T1000 (cell line): ENCODE measurements at regions not wholly inside any gene's neighbourhood (a gene's known extent, or its start where the extent isn't known, plus 50 kb on each side); places are given as distances from the start of the nearest gene placed in this dataset.
"Not testable (repeated sequence)": the region's sequence is repeated elsewhere in the genome, so short reads cannot be mapped to it uniquely, and the experiment has no call there.

Experiments used
- DNase-seq: peaks from one replicate; lab custom pipeline; 2025; ENCODE audit warnings: mixed read lengths; lab: John Stamatoyannopoulos, UW

DNA sequence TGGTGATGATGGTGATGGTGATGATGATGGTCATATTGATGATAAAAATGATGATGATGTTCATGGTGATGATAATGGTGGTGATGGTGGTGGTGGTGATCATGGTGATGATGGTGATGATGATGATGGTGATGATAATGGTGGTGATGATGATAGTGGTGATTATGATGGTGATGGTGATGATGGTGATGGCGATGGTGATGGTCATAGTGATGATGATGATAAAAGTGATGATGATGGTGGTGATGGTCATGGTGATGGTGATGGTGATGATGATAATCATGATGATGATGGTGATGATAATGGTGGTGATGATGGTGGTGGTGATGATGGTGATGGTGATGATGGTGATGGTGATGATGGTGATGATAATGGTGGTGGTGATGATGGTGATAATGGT lies 478.7 kb downstream of the TYW1 start:
- no peak for DNase-seq

DNA sequence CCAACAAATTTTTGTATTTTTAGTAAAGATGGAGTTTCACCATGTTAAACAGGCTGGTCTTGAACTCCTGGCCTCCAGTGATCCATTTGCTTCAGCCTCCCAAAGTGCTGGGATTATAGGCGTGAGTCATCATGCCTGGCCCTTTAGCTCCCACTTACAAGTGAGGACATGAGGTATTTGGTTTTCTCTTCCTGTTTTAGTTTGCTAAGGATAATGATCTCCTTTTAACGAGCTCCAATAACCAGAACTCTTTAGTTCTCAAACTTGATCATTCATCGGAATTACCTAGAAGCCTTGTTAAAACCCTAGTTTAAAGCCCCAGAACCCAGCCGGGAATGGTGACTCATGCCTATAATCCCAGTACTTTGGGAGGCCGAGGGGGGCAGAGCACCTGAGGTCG lies 481.4 kb downstream of the TYW1 start:
- no peak for DNase-seq

DNA sequence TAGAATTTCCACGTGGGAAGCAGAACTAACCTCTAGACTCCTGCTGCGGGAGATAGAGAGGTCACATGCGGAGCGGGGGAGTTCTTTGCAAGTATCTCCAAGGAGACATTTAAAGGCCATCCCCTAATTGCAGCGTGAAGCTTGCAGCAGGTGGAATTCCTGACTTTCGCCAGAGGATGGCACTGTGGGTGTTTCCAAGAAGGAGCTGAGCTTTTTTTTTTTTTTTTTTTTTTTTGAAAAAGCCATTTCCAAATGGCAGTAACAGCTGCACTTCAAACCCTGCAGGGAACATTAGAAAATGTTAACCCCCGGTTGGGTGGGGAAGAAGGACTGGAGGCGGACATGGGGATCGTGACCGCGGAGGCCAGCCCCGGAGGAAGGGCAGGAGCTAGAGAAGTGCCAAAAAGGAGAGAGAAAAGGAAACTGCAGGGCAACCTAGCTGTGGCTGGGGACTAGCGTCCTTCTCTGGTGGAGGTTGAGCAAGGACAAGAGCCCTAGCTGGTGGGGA lies 487.7 kb downstream of the TYW1 start:
- peak; percentile 5 for DNase-seq

DNA sequence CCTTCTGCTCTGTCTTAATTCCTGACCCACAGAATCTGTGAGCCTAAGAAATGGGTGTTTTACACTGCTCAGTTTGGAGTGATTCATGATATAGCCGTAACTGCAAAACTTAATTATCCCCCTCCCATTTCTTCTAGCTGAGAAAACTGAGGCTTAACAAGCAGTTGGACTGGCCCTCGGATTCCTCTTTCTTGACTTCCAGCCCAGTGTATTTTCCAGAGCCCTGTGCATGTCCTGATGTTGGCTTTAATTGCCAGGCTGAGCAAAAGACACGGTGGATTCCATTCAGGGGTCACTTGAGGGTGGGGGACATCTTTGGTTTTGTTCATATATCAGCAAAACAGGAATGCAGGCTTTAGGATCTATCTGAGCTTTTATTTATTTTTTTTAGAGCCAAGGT lies 489.8 kb downstream of the TYW1 start:
- no peak for DNase-seq

DNA sequence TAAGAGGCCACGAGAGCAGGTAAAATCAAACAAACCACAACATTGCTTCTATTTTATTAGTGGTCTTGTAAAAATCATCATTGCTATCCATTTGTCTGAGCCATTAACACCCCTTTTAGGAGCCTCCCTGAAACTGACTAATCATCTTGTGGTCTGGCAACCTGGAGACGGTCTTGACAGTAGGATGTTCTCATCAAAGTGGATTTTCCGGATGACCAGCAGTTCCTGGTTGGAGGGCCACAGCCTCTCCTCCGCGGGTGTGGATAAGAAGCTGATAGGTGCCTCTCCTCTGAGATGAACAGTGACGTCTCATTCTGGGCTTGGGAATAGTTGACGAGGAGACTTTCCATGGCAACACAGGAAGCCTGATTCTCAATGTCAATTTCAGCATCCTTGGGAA lies 490.7 kb downstream of the TYW1 start:
- no peak for DNase-seq

DNA sequence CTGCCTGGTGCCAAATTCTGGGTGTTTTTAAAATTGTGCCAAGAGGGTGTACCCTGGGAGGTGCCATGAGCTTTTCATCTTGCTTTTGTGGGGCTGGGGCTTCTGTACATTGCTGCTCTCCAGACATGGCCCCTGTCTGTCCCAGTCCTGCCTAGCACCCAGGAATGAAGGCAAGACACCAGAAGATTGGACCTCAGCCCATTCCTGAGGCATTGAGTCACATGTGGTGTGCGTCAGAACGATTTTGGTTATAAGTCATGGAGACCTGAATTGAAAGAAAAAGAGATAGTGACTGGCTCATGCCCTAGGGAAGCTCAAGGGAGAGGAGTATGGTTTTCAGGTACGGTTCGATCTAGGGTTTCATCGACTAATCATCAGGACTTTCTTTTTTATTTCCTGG lies 493.2 kb downstream of the TYW1 start:
- no peak for DNase-seq

DNA sequence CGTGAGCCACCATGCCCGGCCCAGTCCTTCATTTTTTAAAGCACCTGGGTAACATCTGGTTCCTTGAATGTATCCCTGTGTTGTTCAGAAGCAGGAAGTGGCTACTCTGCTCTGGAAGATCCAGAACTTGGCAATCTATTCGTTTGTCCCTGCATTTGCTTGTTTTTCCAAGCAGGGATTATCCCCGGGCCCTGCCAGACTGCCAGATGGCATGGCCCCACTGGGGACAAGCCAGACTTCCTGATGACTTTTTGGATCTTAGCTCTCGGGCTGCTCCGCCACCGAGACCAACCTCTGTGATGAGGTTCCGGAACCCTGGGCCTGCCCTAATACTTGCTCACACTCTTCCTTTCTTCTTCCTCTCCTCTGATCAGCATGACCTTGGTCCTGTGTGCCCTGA lies 496.7 kb downstream of the TYW1 start:
- DNase-seq, result no peak

DNA sequence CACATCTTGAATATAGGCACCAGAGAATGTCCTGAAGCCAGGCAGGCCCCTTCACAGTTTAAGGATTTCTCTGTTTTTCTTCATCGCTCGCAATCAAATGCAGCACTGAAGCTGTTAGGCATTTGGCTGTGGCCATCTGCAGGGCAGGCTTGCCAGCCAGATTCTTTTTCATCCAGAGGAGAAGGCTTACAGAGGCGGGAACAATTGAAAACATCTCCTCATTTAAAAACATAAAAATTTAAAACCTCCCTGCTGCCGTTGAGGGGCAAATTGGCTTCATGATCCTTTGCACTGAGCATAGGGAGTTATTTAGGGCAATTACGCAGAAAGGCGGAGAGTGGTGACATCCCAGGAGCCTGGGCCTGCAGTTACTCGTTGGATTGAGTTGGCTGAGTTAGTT lies 500.0 kb downstream of the TYW1 start:
- no peak for DNase-seq

DNA sequence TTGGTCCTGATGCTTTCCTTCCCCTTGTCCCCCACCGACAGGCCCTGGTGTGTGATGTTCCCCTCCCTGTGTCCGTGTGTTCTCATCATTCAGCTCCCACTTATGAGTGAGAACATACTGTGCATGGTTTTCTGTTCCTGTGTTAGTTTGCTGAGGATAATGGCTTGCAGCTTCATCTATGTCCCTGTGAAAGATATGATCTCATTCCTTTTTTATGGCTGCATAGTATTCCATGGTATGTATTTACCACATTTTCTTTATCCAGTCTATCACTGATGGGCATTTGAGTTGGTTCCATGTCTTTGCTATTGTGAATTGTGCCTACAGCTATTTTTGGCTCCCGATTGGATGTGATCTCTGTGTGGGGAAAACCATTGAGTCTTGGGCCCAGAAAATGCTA lies 501.3 kb downstream of the TYW1 start:
- DNase-seq, result not testable (repeated sequence)

DNA sequence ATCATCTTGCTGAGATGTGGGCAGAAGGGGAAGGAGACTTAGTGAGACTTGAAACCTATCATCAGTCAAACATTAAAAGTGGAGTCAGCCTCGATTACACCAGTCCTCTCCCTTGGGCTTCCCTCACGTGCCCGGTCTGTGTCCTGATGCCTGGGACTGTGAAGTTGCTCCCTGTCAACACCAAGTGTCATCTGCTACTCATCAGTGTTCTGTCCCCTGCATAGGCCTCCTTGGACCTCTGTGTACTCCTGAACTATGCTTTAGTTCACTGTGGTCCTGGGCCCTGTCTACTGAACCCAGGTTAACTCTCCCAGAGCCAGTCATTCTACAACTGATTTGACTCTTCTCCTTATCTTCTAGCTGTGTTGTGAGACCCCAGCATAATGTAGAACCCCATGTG lies 506.3 kb downstream of the TYW1 start:
- DNase-seq, result no peak

DNA sequence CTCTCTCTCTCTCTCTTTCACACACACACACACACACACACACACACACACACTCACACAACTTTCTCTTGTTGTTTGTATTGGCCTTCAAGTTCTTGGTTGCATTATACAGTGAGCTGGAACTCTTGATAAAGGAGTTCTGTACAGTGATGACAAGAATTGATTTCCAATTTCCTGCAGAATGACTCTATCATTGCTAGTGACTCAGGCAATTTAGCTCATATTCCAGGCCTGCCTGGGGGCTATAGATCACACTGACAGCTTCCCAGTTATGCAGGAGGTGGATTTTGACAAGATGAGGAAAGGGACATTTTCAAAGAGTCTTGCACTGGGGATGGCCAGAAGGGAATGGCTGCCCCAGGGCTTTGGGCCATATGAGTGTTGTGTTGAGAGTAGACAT lies 508.8 kb downstream of the TYW1 start:
- DNase-seq, result peak; percentile 15

DNA sequence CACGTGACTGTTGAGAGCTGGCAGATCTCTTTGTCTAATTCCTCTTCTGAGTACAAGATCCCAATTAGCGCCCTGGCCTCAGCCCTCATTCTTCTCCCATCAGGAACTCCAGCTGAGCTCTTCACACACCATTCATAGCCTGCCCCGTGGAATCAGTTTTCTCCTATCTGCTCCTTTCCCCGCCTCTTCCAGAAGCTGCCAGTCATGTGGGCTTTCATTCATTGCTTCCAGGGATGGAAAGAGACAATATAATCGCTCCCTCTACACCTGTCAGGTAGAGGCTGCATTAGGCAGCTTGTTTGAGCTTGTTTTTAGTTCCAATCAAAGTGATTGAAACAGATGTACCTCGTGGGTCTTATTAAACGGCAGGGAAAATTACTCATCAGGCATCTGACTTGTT lies 515.8 kb downstream of the TYW1 start:
- DNase-seq, result no peak

DNA sequence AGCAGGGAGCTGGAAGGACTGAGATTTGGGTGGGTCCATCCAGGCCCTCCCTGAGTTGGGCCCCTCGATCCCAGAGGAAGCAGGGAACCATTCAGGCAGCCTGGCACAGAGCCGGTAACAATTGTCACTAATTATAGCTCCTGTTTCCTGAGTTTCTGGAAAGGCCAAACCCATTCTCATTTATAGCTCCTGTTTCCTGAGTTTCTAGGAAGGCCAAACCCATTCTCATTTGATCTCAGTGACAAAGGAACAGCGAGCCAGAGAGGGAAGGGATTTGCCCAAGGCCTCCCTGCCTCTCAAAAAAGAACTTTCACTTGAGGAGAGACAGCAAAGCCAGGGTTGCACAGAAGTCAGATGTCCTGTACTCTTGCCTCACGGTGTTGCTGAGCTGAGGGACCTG lies 521.9 kb downstream of the TYW1 start:
- no peak for DNase-seq

DNA sequence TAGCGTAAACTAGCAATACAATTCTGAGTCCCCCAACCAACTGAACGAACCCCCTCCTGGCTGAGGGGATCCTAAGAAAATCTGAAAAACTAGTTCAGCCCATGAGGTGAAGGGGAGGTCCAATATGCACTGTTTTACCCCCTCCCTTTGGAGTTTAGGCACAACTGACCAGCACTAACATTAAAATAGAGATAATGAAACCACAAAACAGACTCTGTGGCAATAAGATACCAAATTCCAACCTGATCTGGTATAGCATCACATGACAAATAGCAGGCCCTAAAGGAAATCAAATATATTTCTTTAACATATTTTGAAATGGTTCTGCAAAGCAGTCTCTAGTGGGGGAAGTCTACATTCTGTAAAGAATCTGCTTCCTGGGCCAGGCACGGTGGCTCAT lies 522.5 kb downstream of the TYW1 start:
- no peak for DNase-seq

DNA sequence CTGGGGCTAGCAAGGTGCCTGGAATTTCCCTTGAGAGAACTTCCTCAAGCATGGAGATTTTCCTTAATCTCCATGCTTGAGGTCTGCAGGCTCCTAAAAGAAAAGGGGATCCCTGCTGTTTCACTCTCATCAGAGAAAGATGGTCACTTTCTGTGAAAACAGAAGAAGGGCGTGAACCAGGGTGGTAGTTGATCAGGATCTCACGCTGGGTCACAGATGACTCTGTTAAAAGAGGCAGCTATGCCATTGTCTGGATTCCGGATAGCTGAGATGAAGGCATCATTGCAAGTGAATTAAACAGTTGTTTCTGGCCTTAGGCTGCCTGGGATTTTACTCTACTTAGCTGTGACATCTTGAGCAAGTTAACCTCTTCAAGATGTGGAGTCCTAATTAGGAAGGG lies 525.9 kb downstream of the TYW1 start:
- no peak for DNase-seq

DNA sequence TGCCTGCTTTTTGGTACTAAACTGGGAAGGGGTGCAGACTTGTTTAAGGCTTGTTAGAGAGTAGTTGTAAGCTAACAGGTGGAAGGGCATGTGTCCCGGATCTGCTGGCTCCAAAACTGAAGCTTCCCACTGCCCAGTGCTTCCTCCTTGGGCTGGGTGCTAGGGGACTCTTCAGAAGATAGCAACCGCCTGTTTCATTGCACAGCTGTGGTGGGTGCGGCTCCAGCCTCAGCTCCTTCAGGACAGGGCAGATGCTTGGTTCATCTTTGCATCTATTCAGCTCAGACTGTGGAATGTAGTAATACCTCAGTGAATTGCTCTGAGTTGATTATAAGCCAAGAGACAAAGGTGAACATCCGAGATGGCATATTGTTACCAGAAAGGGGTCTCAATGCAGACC lies 527.1 kb downstream of the TYW1 start:
- no peak for DNase-seq

DNA sequence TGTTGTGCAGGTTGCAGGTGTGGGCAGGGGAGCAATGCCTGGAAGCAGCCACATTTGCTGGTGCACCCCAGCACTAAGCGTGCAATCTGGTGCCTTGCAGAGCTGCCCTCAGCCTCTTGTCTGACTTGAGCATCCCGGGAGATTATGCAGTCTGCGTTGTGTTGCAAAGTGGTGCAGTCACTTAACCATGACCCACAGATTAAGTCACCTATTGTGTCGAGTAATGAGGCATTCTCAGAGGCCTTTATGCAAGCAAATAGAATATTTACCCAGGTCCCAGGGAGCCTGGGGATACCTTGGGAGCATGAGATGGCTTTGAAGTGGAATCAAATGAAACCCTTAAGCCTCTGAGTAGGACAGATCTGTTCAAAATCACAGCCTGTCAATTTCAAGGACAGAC lies 529.0 kb downstream of the TYW1 start:
- DNase-seq, result no peak

DNA sequence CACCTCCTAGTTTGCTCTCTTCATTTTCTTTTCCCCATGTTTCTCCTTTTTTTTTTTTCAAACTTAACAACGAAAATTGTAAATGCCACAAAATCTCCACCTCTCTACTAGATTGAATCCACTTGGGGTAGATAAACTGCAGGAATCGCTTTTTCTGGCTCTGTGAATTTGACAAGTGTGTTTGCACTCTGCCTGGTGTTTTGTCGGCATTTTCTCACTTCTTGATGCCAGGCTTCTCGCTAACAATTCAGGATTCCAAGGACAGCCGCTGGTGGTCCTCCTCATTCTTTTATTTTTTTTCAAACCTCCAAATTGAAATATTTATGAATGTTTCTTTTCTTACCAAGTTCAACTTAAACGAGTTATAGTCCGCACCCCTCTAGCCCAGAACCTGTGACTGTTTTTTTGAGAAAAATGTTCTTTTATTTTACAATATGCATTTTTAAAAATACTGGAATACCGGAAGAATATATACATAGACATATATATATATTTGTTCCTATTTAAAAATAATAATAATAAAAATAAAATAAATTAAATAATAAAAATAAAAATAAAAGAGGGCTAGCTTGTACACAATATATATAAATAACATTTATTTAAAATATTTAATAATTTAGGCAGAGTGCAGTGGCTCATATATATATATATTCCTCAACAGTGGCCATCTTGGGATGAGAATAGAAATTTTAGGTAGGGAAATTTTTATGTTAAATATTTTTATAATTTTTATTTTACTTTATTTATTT lies 538.8 kb downstream of the TYW1 start:
- DNase-seq, result no peak

DNA sequence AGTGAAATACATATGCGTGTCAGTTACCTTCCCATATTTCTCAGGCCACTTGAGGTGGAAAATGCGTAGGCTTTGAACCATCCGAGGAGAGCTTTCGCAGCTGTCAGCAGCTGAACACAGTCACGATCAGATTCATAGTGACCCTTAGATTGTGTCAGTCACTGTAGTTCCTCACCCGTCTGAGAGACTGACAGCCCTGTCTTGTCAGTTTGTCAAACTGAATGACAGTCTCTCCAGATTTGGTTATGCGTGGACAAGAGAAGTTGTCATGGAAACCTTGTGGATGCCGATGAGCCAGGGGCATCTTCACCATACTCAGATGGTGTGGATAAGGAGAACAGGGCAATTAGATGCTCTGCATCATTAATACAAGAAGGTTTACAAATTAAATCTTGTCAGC lies 546.3 kb downstream of the TYW1 start:
- no peak for DNase-seq

DNA sequence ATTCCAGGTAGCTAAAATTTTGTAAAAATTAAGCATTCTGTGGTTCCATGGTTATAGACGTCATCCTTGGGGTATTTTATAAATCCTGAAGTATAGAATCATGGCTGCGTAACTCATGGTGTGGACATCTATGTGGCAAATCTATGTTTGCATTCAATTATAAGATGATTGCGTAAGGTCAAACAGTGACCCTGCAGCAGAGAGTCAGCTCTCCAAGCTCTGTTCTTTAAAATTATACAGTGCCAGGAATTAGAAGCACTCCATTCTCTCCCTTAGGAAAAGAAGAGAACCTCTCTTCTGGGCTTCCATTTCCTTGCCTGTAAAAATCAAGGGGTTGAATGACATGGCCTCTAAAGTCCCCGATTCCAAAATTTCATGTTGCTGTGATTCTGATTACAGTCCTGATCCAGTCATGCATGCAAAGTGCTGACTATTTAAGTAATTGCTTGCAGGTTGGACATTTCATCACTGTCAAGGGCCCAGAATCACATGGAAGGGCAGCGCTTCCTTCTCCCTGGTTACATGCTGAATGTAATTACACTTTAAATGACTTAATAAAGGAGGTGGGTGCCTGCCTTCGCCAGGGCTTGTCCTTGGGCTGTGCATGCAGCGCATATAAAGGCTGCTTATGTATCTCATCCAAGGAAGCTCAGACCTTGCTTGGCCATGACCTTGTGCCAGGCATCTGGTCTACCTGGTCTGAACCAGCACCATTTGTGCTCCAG lies 550.7 kb downstream of the TYW1 start:
- no peak for DNase-seq

DNA sequence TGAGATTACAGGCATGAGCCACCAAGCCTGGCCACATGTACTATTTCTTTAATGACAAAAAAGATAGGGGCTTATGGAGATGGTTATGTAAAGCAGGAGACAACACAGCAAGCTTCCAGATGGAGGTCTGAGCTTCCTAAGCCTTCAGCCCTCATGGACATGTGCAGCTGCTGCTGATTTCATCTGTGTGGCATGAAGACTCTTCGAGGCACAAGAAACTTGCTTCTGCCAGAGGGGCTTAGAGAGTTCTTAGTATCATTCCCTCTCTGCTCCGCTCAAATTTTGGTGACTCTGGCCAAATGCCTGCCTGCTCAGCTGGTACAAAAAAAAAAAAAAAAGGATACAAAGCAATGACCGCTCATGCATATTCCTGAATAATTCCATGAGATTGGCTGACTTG lies 552.5 kb downstream of the TYW1 start:
- no peak for DNase-seq

DNA sequence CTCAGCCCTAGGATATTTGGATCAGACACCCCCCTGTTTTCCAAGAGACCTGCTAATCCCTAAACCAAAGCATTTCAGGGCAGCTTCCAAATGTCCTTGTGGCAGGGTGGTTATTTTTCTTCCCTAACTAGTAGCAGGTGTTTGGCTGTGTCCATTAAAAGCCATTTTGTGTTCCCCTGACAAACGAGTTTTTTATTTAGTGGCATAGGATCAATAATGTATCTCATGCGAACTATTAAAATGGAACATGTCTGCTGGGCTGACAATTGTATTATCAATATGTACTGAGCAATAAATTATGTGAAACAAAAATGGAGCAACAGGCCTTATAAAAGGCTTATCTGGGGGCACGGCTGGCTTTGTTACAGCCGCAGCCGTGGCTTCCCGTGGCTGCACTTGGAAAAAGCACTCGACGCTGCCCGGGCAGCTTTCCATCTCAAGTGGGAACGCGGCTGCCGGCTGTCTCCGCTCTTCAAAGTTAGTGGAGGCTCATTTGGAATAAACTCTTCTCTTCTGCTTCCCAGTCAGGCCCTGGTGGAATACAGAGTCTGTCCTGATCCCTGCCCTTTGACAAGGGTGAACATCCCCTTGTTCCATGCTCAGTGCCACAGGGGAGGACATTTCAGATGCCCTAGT lies 554.3 kb downstream of the TYW1 start:
- DNase-seq, result no peak

DNA sequence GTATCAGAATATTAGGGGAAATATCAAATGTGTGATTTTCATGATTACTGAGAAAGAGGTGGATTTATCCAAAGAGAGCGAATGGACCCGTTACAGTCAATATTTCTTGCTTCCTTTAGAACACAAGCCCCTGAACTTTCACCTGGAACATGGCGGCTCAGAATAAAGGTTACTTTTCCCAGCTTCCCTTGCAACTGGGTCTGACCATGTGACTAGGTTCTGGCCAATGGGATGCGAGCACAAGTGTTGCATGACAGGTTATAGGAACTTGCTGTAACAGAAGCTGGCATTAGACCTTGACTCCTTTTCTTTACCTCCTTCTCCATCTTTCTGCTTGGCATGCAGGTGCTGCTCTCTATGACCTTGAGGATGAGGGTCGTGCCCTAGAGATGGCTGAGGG lies 556.1 kb downstream of the TYW1 start:
- DNase-seq, result no peak
